ENCODE measurements at regions not wholly inside any gene's neighbourhood (a gene's known extent, or its start where the extent isn't known, plus 50 kb on each side); places are given as distances from the start of the nearest gene placed in this dataset.
"Not testable (repeated sequence)": the region's sequence is repeated elsewhere in the genome, so short reads cannot be mapped to it uniquely, and the experiment has no call there.

DNA sequence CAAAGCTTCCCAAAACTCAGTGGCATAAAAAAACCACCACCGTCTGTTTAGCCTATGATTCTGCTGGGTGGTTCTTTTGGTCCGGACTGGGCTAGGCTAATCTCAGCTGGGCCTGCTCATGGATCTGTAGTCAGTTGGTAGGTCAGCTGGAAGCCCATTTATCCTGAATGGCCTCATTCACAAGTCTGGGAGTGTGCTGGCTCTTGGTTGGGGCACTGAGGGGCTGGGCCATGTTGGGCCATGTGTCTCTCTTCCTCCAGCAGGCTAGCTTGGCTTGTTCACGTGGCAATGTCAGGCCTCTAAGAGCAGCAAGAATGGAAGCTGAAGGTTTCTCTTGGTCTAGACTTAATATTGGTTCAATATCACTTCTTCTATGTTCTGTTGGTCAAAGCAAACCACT is 95.7 kb upstream of the HS6ST1 start:
- DNase-seq (ENCODE audit: low read depth, low spot score) = peak; percentile 27

- DNase-seq (ENCODE audit: low read depth, low spot score) = no peak
Measured at GRCh38 chr2:128414946-128415778, 96.5 kb upstream of the HS6ST1 start.

- DNase-seq (ENCODE audit: low read depth, low spot score) = no peak
Measured at GRCh38 chr2:128415779-128416061, 97.1 kb upstream of the HS6ST1 start.

DNA sequence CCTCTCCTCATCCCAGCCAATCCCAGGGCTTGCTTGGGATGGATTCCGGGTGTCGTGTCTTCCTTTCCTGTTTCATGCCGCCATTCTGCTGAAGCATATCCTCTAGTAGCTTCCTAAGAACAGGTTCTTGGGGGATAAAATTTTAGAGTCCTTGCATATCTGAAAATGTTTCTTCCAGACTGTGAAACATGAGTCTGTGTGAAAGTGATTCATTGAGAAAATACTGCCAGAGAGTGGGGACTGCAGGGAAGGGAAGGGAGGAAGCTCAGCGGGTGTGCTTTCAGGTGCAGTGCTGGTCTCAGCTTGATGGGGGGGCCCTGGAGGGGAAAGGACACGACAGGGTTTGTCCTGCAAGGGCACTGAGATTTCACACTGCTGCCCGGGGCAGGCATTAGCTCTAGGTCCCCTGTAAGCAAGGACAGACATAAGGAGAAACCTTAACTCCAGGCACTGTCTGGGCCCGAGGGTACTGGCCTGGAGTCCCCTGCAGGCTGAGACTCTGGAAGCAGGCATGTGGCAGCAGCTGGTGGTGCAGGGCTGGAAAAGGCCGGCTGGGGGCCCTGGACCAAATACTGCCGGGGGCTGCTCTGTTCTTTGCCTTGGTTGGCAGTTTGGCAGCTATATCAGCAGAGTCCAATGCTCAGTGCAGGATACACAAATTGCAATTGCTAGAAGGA is 97.6 kb upstream of the HS6ST1 start:
- DNase-seq (ENCODE audit: low read depth, low spot score) = peak; percentile 79

GRCh38 chr2:128416806-128417205 is 98.1 kb upstream of the HS6ST1 start:
- no peak for DNase-seq (ENCODE audit: low read depth, low spot score)

- not testable (repeated sequence) for DNase-seq (ENCODE audit: low read depth, low spot score)
Measured at GRCh38 chr2:128417264-128417663, 98.6 kb upstream of the HS6ST1 start.

DNA sequence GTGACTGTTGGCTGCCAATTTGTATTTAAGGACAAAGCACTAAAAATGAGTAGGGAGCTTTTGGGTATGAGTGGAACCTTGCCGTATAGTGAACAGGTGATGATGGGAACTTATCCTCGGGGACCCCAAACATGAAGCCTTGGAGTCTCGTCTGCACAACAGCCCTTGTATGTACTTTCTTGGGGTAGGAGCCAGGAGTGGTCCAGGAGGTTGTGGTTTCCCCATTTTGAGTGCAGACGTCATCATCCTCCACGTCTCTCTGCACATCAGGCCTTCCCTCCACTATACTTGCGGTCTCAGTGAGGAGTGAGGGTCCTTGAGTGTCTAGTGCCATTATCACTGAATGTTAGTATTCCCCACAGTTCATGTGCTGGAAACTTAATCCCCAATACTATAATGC is 101.5 kb upstream of the HS6ST1 start:
- no peak for DNase-seq (ENCODE audit: low read depth, low spot score)

DNA sequence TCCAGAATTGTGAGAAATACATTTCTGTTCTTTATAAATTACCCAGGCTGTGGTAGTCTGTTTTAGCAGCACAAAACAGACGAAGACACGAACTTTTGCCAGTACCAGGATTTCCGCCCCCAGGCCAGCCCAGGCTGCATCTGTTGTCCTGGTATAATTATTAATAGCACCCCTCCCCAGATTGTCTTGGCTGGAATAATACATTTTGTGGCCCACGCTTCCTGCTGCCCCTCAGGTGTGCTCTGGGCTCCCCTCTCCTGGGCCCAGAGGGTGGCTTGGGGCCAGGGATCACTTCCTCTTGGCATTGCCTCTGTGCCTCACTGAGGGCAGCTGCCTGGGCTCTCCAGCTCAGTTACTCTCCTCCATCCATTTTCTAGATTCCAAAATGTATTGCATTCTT is 102.1 kb upstream of the HS6ST1 start:
- no peak for DNase-seq (ENCODE audit: low read depth, low spot score)

GRCh38 chr2:128421286-128421685 is 102.6 kb upstream of the HS6ST1 start:
- no peak for DNase-seq (ENCODE audit: low read depth, low spot score)

DNA sequence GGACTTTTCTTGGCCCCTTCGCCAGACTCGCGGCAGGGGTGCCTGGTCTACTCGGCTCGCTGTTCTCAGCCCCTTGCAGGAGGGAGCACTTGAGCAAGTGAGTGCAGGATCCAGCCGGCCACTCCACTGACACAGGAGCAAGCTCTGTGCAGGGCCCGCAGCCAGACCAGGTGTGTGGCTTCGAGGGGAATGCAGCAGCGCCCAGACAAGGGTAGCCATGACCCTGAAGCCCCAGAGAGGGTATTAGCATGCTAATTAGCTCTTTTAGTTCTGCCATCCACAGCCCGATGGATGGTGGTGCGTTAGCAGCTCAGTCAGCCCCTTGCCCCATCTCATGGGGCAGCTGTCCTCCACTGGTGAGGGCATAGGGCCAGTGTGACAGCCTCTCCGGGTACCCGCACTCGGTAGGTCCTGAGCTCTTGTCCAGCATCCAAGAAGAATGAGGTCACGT is 103.2 kb upstream of the HS6ST1 start:
- DNase-seq (ENCODE audit: low read depth, low spot score) = no peak

GRCh38 chr2:128422571-128422970 is 103.9 kb upstream of the HS6ST1 start:
- no peak for DNase-seq (ENCODE audit: low read depth, low spot score)

DNA sequence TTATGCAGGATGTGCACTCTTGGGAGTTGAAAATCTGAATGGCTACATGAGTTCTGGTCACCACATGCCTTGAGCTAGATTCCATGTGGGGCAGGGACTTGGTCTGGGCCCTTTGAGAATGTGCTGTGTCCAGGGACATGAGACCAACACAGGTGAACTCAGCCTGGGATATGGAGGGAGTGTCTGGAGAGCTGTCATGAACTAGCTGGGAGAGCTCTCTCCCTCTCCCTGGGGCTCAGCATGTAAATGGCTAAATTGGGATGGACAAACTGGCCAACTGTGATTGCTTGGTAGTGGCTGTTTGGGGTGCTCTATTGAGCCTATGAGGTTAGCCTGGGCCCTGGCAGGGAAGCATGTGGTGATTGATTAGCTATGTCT is 105.1 kb upstream of the HS6ST1 start:
- no peak for DNase-seq (ENCODE audit: low read depth, low spot score)

- peak; percentile 37 for DNase-seq (ENCODE audit: low read depth, low spot score)
Measured at GRCh38 chr2:128424406-128425171, 105.9 kb upstream of the HS6ST1 start.

GRCh38 chr2:128425216-128425615 is 106.5 kb upstream of the HS6ST1 start:
- no peak for DNase-seq (ENCODE audit: low read depth, low spot score)

DNA sequence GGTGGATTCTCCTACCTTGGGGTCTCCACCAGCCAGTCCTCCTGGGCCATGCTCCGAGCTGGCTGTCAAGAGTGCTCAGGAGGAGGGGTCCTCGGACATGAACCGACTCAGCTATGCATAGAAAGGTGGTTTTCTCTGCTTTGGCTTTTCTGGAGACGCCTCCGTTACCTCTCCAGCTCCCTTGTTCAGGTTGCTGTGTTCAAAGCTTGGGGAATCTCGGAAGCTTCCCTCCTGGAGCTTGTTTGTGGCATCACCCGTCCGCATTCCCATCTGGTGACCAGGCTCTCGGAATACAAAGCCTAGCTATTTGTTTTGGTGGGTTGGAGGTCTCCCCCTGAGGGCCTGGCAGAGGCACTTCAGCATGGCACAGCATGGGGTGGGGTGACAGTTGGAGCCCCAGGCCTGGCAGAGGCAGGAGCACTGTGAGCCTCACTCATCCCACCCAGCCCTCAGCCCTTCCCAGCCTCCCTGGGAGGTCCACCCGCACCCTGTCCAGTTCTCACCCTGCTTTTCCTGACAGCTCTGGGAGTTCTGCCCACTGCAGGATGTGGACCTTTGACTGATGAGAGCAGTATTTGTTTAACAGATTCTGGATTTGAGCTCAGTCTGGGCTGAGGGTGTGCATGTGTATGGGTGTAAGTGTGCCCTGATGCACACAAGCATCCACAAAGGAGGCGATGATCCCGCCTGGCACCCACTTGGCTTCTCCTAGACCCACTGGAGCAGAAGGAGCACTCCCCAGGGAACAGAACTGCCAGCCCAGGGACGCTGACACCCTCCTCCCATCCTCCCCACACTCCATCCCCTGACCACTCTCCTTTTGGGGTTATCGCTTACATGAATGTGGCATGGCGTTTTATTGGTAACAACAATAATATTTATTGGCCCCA is 107.3 kb upstream of the HS6ST1 start:
- DNase-seq (ENCODE audit: low read depth, low spot score) = peak; percentile 68

- DNase-seq (ENCODE audit: low read depth, low spot score) = no peak
Measured at GRCh38 chr2:128427413-128427755, 108.7 kb upstream of the HS6ST1 start.

GRCh38 chr2:128428415-128428814 is 109.7 kb upstream of the HS6ST1 start:
- no peak for DNase-seq (ENCODE audit: low read depth, low spot score)

DNA sequence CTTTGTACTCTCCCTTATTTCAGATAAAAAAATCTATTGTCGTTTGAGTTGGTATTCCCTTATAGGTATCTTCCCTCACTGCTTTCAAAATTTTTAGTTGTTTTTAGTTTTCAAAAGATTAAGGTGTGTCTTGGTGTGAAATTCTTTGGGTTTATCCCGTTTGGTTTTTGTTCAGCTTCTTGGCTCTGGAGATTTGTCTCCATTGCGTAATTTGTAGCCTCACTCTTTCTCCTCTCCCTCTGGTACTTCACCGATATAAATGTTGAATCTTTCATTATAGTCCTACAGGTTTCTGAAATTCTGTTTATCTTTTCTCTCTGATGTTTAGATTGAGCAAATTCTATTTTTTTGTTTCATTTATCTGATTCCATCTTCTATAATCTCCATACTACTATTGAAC is 113.8 kb upstream of the HS6ST1 start:
- no peak for DNase-seq (ENCODE audit: low read depth, low spot score)

DNA sequence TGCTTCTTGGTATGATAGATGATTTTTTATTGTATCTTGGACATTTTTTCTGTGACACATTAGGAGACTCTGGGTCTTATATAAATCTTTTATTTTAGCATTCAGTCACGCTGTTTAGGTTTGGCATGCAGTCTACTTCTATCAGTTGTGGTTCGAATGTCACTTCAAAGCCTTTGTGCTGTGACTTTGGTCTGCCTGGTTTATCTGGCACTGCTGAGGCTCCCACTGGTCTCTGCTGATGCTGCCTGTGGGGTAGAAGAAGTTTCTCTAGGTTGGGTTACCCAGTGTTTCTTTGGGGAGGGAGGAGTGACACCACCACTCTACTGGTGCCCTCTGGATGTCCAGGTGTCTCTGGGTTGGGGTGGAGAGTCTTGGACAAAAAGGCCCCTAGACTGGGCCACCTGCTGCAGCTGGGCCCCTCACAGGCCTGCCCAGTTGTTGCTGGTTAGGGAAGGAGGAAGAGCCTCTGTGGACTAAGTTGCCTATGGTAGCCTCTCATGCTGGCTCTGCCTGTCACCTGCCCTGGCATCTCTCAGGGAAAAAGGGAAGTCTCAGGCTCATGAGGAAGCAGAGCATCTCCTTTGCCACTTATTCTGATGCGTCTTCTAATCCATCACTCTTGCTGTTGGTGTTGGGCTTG is 115.4 kb upstream of the HS6ST1 start:
- no peak for DNase-seq (ENCODE audit: low read depth, low spot score)

DNA sequence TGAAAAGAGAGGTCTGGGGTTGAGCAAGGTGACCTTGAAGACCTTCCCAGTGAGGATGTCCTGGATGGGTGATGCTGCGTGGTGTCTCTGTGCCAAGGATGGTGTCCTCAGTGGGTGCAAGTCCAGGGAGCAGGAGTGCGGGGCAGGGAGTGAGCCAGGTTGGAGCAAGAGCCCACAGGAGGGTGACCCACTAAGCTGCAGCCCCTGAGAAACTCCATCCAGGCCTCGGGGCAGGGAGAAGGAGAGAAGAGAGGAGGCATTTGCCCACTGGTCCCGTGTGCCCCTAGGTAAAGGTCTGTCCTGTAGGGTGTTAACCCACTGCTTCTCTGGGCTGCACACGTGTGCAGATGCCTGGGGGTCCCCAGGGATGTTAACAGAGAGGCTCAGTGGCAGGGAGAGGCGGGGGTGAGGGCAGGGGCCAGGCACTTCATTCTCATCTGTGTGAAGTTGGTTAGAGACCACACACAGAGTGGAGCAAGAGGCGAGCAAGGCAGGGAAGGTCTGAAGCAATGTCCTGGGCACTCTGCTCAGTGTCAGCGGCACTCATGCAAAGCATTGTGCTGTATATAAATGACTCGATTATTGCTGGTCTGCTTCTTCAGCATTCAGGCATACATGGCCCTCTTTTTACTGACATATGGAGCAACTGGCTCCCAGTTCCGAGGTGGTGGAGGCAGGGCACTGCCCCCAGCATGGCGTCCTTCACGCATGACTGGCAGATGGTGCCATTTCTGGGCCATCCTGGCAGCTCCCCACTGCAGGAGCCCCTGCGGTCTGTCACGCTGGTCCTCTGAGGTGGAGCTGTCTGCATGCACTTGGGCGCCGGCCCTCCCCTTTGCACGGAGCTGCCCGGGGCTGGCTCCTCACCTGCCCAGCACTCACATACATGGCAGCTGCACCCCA is 117.2 kb upstream of the HS6ST1 start:
- no peak for DNase-seq (ENCODE audit: low read depth, low spot score)
